Suppressor macrophage (primary cell): ENCODE measurements at regions not wholly inside any gene's neighbourhood (a gene's known extent, or its start where the extent isn't known, plus 50 kb on each side); places are given as distances from the start of the nearest gene placed in this dataset.
A peak's percentile ranks its signal among the peaks of the same experiment; 100 is the strongest.

Experiments used
- DNase-seq, 4 experiments: peaks; one replicate each; pipeline ENCODE4 v3.0.0-alpha.2; 2020 to 2022

DNA sequence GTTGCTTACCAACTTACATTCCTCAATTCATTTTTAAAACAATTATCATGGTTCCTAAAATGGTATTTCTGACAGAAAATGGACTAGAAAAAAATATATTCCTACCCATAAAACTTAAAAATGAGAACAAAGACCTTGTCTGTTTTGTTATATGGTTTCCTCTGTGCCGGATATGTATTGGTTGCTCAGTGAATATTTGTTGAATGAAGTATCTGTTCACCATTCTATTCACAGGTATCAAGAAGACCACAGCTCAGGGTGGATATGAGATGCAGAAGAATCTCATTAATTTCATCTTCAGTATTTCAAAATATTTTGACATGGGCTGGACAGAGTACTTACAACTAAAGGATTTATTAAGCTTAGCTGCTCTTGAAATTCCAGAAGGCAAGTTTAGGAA is 58.1 kb downstream of the TUSC7 start:
- DNase-seq, result no peak

DNA sequence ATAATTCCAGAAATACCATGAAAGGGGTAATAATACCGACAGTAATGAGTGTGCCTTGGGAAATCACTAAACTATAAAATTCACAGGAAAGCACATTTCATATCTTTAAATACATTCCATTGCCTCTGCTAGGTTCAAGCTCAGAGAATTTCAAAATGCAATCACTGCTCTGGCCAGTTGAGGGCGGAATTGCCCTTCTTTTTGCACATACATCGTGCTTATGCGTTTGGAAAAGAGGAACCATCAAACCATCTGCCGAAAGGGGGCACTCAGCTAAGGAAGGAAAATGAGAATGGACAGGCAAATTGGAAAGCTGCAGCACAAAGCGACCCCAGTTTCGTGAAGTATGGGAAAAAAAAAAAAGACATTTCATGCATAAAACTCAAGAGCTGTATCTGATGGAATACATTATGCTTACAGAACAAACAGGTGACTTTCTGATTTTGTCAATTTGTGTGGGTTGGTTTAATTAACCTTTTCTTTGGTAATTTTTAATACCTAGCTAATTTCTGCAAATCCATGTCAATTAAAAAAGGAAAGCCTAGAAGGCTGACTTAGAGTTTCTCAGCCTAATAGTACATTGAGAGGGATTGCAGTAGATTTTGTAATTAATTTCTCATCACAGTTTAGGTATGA is 61.4 kb downstream of the TUSC7 start:
- DNase-seq, result peak; percentile 83 to 87 (median 86)

DNA sequence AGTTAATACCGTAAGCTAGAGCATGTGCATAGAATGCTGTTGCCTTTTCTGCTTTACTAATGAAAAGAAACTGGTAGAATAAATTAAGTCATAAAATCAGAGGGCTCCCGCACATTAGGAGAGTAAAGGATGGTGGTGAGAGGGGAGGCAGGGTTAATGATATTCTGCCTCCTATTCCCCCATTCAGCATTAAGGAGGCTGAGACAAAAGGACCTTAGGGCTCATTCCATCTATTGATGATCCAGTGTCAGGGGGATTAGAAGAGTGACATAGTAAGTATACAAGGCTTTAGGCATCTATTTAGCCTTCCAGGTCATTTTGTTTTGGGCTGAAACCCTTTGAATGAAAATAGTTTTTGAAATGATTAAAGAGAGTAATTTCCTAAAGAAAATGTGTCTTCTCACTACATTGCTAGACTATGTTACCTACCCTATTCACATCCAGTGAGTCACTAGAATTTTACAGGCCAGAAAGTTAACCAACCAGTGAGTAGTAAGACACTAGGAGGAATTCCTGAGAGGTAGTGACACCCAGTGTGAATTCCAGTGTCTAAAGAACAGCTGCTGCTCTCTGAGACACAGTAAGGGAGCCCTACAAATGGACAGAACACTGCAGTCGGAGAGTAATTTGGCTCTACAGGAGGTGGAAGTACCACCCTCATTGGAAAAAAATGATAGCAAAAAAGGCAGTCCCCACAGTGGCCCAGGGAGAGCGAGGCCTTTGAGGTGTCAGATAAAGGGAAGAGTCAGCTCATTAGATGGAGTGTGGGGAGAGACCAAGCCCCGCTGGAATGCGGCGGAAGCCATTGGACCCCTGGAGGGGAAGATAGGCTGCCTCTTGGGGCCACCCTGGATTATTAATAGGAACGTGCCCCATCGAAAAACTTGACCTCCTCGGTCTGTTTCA is 67.6 kb downstream of the TUSC7 start:
- DNase-seq, result no peak

DNA sequence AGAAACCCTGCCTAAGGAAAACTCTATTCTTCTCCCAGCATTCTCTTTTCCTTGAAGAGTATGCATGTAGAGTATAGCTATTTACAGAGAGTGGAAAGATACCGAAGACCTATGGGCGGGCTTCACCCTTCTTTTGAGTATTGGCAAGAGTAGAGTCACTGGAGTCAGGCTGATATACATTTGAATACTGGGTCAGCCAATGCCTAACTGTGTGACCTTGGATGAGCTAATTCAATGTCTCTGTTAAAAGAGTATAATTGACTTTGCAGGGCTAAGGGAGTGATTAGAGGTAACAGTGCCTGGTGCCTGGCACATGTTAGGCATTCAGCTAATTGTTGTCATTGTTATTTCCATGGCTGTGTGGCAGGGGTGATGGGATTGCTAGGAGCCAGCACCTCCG is 75.6 kb downstream of the TUSC7 start:
- DNase-seq, result no peak

DNA sequence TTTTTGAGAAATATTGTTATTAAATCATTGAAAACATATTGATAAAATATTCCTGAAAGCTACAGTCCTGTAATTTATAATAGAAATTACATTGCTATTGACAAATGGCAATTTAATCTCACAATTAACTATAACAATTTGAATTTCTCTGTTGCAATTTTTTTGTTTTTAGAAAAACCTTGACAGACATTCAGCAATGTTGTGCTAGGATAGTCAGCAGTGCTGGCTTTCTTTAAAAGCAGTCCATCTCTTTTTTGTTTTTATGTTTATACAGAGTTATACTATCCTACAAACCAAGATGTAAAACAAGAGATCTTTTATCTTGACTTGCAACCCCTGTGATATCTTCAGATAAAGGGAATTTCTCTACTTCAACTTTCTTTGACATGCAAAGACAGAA is 93.1 kb downstream of the TUSC7 start:
- no peak for DNase-seq

DNA sequence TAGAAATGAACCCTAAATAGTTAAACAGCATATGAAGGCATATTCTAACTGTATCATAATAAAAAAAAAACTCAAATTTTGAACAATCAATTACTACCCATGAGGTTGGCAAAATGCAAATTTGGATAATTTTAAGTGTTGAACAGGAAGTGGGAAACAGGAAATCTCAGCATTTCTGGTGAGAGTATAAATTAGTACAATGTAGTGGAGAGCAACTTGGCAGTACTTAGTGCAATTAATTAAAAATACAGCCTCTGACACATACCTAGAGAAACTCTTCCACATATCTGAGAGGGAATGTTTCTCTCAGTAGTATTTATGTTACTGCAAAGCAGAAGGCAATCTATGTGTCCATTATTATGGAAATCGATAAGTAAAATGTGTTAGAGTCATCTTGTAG is 96.8 kb downstream of the TUSC7 start:
- DNase-seq, result no peak

DNA sequence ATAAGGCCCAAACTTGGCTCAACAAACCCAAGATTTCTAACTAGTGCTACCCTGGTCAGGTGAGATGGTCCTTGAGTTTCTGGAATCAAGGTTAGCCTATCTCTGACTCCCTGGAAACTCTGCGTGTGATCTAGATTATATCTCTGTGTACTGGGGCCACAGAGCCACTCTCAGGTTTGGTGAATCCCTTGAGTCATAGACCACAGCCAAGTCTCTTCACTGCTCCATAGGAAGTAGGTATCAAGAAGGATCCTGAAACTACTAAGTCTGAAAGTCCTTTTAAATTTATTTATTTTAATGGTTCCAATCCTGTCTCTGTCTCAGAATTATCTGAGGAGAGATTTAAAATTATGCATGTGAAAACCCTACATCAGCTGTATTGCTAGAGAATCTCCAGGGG is 99.1 kb downstream of the TUSC7 start:
- DNase-seq, result peak in 3 of 4 experiments; percentile 20 to 30 (median 26)

DNA sequence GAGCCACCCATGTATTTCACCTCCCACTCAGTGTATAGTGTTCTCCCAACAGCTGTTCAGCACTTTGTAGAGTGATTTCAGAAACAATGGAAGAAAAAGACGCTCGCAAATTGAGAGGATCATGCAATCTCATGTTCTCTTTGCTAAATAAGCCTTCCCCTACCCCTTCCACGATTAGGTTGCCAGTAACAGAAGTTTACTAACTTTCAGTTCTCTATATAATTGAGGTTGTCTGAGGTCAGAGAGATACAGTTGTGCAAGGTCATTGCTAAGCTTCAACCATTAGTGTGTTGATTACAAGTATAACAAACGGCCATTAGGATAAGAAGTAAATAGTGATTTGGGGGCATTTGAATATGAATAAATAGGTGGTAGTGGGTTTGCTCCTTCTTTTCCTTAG is 99.6 kb downstream of the TUSC7 start:
- peak; percentile 35 to 79 (median 64) for DNase-seq

DNA sequence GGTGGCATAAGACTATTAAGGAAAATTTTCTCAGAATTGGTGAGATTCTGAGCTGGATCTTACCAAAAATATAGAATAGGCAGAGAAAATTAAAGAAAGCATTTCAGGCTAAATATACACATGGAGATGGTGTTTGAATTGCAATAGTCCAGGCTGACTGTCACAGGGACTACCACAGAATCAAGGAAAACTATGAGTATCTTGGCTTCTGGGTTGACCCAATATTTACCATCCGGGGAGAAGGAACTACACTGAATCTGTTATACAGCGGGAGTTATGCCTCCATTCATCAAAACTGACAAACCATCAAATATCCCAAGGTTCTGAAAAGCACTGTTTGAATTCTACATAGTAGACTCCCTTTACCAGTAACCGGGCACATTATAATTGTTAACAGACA is 102.2 kb downstream of the TUSC7 start:
- DNase-seq, result no peak

DNA sequence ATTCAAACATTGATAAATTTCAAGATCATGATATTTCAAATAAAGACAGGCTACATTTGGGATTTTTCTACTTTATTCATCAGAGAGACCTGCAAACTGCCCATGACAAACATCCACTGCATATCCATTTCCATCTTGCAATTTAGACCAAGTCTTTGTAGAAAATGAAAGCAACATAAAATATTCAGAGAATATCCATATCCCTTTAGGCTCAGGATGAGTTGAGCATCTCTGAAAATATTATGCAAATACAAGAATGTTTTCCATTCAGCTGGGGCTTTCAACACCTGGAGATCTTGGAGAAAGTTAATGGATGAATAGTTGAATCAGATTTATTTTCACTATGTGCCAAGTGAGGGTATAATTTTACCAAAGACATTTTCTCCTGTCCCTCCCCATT is 103.4 kb downstream of the TUSC7 start:
- no peak for DNase-seq

DNA sequence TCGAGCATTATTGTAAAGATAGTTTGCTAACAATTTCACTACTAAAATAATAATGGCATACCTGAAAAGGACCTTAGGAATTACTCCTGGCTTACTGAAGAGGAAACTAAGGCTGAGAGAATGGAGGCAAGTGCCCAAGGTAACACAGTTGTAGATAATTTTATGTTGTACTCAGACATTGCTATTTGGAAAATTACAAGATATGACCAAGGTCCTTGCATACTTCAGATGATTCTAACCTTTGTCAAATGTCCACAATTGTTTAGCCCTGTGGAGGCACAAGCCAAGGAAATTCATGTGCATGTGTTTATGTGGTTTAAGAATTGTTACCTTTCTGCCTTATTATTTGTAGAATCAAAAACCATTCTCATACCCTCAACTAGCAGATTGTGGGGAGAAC is 105.7 kb downstream of the TUSC7 start:
- DNase-seq, result no peak

DNA sequence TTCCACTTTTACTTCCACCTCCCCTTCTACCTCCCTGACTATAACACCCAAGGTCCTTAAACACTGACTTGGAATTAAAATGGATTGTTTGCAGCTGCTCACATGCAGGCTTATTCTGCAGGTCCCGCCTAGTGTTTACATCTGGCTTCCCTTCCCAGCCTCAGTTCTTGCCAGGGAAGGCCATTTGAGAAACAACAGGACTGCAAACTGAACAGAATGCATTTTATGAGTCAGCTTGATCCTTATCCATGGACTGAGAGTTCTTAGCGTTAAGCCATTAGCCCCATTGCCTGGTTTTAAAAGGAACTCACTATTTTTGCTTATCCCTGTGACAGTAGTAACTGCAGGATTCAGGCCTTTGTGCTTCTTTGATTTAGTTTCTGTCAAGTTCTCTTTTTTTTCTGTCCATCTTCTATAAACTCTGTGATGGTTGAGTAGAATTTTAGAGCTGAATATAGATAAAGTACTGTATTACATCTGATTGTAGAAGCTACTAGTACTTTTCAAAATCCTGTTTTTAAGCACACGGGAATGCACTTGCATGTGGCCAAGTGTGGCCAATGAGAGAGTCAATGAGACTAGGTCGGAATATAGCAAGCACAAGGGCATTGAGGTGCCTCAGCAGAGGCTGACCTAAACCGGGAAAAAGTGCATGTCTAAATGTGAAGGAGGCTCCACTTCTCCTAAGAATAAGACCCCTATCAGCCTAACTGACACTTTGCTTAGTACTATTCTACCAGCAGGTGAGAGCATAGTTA is 106.4 kb downstream of the TUSC7 start:
- no peak for DNase-seq

DNA sequence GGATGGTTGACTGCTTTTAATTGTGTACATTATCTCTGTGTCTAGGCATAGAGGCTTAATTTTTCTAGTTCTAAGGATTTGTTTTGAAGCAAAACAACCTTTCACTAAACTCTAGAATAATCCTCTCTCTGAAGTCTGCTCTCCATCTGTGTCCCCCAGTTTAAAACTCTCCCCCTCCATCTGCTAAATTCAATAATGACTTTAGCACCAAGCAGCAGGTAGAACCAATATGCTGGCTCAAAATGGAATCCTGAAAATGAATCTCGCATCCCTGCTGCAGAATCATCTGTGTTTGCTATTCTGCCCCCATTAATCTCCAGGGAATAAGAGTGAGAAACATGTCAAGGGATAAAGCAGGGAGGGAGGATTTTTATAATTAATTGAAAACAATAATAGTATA is 111.8 kb downstream of the TUSC7 start:
- no peak for DNase-seq

DNA sequence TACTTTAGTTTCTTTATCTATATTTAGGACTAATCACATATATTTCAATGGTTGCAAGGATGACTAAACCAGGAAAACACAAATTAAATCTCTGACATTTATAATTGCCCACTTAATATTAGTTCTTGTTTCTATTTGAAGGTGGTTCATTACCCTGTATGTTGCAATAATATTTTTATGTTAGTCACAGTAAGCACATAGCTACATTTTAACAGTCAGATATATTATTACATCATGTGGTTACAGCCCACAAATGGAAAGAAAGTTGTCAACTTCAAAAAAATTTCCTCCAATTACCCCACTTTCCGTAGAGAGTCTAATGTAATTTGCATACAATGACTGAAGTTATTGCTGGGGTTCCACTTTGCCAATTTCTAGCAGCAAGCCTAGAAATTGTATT is 114.6 kb downstream of the TUSC7 start:
- peak in 2 of 4 experiments; percentile 14 to 28 for DNase-seq

DNA sequence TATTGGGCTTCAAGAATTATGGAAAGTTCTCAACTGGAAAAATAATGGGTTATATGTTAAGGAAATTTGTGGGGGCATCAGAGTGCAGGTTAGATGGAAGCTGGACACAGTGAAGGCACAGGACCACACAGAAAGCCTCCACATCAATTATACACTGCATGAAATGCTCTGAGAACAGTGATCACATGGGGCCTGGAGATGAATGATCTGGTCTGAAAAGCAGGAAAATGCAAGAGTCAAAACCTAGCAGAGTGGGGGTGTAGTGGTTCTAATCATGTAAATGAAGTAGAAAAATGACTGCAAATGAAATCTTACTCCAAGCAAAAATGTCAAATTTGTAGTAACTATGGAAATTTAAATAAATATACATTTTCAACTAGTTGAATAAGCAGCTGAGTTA is 123.6 kb downstream of the TUSC7 start:
- DNase-seq, result no peak

DNA sequence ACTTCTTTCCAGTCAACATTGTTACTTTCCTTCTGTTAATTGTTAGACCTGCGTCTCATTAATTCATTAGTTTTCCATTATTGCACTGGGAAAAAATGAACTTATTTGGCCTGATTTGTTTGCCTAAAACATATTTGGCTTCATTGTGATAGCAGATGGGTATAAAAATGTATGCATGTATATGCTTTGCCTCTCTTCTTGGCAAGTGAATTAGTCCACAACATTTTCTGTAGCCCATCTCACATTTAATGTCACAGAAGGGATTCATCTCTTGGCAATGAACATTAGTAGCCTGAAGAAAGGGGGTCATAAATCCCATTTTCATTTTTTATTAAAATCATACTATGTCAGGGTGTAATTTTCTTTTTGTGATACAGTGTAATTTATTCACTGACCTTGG is 125.2 kb downstream of the TUSC7 start:
- DNase-seq, result no peak

DNA sequence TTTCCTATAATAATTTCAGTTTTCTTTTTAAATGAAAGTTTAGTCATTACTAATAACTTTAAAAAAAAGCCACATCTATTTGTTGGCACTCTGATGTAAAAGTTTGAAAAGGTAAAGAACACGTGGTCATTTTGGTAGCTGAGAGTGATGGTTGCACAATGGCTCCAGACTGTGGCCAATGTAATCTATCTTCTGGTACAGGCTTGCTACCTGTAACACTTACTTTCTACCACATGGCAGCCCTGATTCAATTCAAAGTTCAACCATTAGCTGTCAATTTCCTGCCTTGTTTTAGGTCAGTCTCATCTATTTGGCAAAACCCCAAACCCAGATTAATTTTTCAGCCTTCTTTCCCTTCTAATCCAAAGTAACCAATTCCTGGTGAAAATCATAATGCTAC is 126.1 kb downstream of the TUSC7 start:
- no peak for DNase-seq

DNA sequence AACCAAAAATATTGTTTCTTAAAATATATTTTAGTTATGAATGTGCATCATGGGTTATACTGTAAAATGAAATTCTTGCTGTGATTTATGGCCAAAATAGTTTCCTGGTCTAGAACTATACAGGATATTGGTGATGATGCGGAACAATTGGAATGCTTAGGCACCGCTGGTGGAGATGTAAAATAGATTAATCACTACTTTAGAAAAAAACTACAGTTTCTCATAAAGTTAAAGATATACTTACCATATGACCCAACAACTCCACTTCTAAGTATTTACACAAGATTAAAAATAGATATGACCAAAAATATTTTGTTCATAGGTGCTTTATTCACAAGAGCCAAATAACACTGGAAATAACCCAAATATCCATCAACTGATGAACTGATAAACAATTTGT is 126.7 kb downstream of the TUSC7 start:
- no peak for DNase-seq

DNA sequence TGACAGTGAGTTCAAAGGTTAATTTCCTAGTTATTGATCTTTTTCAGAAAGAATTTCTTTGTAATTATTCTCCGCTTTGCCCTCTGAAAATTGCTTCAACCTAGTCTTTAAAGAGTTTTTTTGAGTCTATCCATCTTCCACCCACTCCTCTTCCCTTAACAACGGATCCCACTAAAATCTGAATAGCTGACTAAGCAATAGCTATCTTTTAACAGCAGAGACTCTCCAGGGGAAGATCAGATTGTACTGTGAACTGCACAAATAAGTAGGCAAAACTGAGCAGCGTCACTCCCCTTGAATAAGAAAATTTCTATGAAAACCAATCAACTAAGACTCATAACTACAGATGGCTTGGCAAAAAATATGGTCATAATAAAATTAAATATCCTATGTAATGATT is 127.9 kb downstream of the TUSC7 start:
- no peak for DNase-seq

DNA sequence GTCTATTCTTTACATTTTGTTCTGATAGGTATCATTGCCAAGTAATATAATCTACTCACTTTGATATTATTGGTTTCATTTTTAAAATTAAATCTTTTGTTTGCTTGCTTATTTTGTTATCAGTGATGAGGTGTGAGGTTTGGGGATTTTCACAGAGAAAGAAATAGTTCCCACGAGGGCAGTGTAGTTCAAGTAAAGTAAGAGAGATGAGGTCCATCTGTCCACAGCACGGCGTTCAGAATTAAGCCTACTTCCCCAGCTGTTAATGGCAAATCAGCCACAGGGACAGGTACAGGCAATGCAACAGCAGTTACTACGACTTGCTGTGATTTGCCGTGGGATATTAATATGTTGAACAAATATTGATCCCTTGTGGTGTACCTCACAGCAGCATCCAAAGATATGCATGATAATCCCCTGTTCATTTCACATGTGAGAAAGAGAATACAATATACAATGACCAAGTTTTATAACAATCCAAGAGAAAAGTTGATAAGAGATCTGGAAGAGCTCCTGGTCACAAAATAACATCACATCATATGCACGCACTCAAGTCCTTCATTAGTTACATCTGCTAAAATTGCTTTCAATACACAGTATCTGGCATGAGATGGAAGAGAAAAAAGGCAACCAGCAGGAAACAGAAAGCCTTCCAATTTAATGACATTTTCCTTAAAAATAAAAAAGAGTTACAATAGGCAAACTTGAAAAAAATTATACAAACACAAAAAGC is 131.6 kb downstream of the TUSC7 start:
- DNase-seq, result no peak

DNA sequence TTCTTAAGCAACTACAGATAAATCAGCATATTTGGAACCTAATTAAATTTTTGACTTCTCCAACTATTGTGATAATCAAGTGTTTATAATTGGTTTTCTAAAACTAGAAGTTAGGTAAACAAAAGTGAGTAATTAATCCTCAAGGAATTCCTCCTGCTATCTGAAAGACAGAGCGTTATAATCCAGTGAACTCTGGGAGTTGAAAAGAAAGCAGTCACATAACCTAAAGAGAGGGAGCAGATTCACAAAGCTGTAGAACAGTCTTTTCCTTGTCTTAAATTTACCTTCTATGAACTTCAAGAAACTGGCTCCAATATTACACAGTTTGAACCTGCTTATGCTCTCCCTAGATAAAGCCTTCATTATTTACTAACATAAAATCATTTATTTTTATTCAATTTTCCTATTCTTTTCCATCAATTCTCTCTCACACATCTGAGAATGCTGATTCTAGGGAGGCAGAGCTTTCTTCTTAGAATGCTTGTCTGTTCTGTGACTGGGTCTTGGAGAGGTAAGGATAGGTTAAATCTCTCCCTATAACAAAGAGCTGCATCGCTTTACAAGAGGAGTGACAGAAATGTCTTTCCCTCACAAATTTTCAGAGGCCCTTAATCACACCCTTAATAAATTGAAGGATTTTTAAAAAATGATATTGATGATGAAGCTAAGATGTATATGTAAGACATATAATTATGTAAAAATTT is 132.8 kb downstream of the TUSC7 start:
- no peak for DNase-seq

DNA sequence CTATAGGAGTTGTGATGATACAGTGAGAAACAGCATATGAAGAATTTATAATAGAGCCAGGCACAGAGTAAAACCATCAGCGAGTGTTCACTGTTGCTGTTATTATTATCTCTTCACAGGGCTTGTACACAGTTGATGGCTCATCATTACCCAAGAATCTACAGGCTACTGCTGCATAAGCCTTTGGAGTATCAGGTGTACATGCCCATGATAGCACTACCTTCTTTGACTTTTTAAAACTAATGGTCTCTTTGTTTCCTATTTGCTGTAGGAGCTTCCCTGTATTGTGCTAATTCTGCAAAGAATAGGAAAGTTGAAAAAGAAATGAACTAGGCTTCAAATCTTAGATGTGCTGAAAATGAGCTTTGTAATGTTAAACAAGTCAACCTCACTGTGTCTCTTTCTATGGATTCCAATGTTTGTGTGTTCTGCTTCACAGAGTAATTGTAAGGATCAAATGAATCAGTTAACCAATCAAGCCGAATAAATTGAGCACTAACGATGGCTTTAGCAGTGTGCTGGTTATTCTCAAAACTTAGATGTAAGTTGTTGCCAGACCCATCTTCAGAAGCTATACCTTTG is 138.8 kb downstream of the TUSC7 start:
- DNase-seq, result no peak
